Retinal pigment epithelial cell (primary cell): ENCODE measurements at regions not wholly inside any gene's neighbourhood (a gene's known extent, or its start where the extent isn't known, plus 50 kb on each side); places are given as distances from the start of the nearest gene placed in this dataset.
"Not testable (repeated sequence)": the region's sequence is repeated elsewhere in the genome, so short reads cannot be mapped to it uniquely, and the experiment has no call there.

Source experiments
- DNase-seq: peaks from one replicate; pipeline ENCODE4 v3.0.0-alpha.2; 2010; ENCODE audit warnings: low read depth
- H3K4me3 ChIP-seq: 2 replicates; pipeline ENCODE4 v1.5.1; 2011; ENCODE audit warnings: mild to moderate bottlenecking, low read length, control low read depth, moderate library complexity
- CTCF ChIP-seq: conservative IDR thresholded peaks from 2 replicates; pipeline ENCODE4 v1.5.1; 2011; ENCODE audit warnings: low read depth, low read length, control low read depth, inconsistent platforms

GRCh38 chr13:90891329-90891728 is 456.2 kb upstream of the MIR17HG start:
- TF ChIP-seq CTCF, result no peak
- no peak overlapping the region for H3K4me3 ChIP-seq
- no peak for DNase-seq

- not testable (repeated sequence) for DNase-seq, H3K4me3 ChIP-seq
Measured at GRCh38 chr13:90893199-90893598, 454.3 kb upstream of the MIR17HG start.

GRCh38 chr13:90896002-90896401 is 451.5 kb upstream of the MIR17HG start:
- TF ChIP-seq CTCF, result no peak
- DNase-seq, result no peak

GRCh38 chr13:90898811-90899210 is 448.7 kb upstream of the MIR17HG start:
- no peak for DNase-seq
- no peak for TF ChIP-seq CTCF
- H3K4me3 ChIP-seq, result no peak overlapping the region

More at GRCh38 chr13:90896002-90896401, 451.5 kb upstream of the MIR17HG start:
- no peak overlapping the region for H3K4me3 ChIP-seq

GRCh38 chr13:90899416-90899815 is 448.1 kb upstream of the MIR17HG start:
- no peak for DNase-seq
- H3K4me3 ChIP-seq, result no peak overlapping the region
- TF ChIP-seq CTCF, result no peak

- H3K4me3 ChIP-seq, result no peak overlapping the region
- TF ChIP-seq CTCF, result no peak
Measured at GRCh38 chr13:90902255-90902654, 445.2 kb upstream of the MIR17HG start.

GRCh38 chr13:90906554-90906953 is 440.9 kb upstream of the MIR17HG start:
- TF ChIP-seq CTCF, result no peak
- DNase-seq, result no peak
- H3K4me3 ChIP-seq, result no peak overlapping the region

More at GRCh38 chr13:90902255-90902654, 445.2 kb upstream of the MIR17HG start:
- no peak for DNase-seq

- DNase-seq, result no peak
- H3K4me3 ChIP-seq, result no peak overlapping the region
- TF ChIP-seq CTCF, result no peak
Measured at GRCh38 chr13:90908792-90909191, 438.7 kb upstream of the MIR17HG start.
